Mesothelial cell of epicardium (in vitro differentiated cells): ENCODE measurements at regions not wholly inside any gene's neighbourhood (a gene's known extent, or its start where the extent isn't known, plus 50 kb on each side); places are given as distances from the start of the nearest gene placed in this dataset.

Experiments
- DNase-seq, 2 experiments: peaks; one replicate each; pipeline ENCODE4 v3.0.0; 2021; ENCODE audit warnings: low spot score in 2 of 2; ENCODE audit not compliant: unreplicated experiment in 2 of 2
- H3K27ac Mint-ChIP-seq: 2 replicates; pipeline ENCODE4 v1.8.0; 2021; ENCODE audit warnings: mixed read lengths
- H3K27me3 Mint-ChIP-seq: 2 replicates; pipeline ENCODE4 v1.8.0; 2021; ENCODE audit warnings: low read depth, mixed read lengths
- H3K36me3 Mint-ChIP-seq: 2 replicates; pipeline ENCODE4 v1.8.0; 2021; ENCODE audit warnings: mixed read lengths
- H3K4me1 Mint-ChIP-seq: 2 replicates; pipeline ENCODE4 v1.8.0; 2021; ENCODE audit warnings: mixed read lengths
- H3K4me3 Mint-ChIP-seq: 2 replicates; pipeline ENCODE4 v1.8.0; 2021; ENCODE audit warnings: mild to moderate bottlenecking, moderate library complexity, mixed read lengths
- H3K9me3 Mint-ChIP-seq: 2 replicates; pipeline ENCODE4 v1.8.0; 2021; ENCODE audit warnings: mixed read lengths
- CTCF ChIP-seq: fragments of 200-600 bp; sonication (generic); IDR thresholded peaks from one replicate; pipeline ENCODE4 v1.5.0; 2021; ENCODE audit warnings: antibody characterized with exemption; ENCODE audit not compliant: unreplicated experiment

DNA sequence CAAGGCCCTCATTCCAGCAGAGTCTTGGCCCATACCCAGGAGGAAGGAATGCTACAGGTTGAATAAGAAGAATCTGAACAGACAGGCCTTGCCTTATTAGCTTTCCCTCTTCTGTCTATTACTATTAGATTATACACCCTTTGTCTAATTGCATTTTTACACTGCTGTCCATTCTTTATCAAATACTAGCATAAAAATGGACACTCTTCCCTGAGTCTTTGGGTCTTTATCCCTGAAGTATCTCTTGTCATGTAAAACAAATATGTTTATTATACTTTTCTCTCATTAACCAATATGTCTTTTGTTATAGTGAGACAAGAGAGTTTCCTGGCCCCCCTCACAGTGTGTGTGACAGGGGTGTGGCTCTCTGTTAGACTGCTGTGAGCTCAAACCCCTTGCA is 897.4 kb upstream of the SEL1L start:
- Mint-ChIP-seq H3K4me3 (no peak overlapping the region), H3K9me3 (peaks cover 10% of the 10 kb centered on the region), H3K36me3 (no peaks in the 10 kb centered on the region), H3K27me3 (peaks cover 2% of the 10 kb centered on the region), H3K4me1 (no peaks in the 10 kb centered on the region), H3K27ac (no peak overlapping the region)
- no peak for DNase-seq
- no peak for TF ChIP-seq CTCF

DNA sequence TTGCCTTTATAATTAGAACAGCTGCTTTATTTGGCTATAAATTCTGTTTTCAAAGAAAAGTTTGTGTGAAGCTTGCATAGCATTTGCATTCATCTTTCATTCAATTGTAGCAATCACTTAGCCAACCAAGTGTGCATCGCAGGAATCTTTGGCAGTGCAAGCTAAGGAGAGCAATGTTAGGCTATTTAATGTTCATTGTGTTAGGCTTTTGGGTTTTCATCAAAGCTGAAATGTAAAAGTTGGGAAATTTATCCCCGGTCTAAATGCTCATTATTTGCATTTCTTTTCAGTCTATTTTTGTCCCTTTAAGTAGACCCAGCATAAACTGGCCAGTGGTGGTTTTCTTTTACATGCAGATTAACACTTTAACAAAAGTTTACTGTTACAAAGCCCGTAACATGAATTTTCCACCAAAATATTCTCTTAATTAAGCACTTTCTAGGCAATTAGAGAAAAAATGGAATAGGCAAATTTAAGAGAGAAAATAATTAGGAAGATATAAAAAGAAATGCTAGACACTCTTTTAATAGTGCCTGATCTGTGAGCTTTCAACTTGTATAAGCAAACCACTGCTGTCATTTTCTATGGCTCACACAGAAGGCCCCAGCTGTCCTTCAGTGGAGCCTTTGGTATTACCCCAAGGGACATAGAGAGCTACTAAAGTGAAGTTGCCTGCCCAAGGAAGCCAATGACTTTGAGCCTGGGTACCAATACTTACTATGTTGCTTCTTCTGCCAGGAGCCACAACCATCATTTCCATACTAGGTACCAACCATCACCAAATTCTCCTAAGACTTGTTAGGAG is 898.9 kb upstream of the SEL1L start:
- TF ChIP-seq CTCF: no peak
- Mint-ChIP-seq H3K4me1 (no peaks in the 10 kb centered on the region), H3K4me3 (no peak overlapping the region)

DNA sequence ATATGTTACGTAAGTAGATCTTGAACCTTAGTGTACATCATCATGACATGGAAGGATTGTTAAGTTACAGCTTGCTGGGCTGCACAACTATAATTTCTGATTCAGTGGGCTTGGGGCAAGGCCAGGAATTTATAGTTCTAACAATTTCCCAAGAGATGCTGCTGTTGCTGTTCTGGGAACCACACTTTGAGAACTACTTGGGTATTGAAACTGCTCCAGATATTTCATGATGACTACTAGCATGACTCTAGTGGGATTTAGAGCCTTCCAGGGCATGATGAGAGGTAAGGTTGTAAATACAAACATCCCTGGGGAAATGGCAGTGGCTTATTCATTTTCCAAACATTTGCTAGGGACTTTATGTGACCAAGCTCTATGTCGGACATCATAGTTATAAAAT is 904.8 kb upstream of the SEL1L start:
- no peak for DNase-seq
- H3K27ac Mint-ChIP-seq: no peak overlapping the region
- peaks cover 6% of the 10 kb centered on the region for H3K9me3 Mint-ChIP-seq
- peaks cover 10% of the 10 kb centered on the region for H3K27me3 Mint-ChIP-seq
- TF ChIP-seq CTCF: no peak
- no peaks in the 10 kb centered on the region for H3K36me3 Mint-ChIP-seq
- H3K4me3 Mint-ChIP-seq: no peak overlapping the region
- no peaks in the 10 kb centered on the region for H3K4me1 Mint-ChIP-seq

More for the DNA sequence above, 898.9 kb upstream of the SEL1L start:
- no peak for DNase-seq
- no peak overlapping the region for H3K27ac Mint-ChIP-seq
- no peaks in the 10 kb centered on the region for H3K36me3 Mint-ChIP-seq
- H3K9me3 Mint-ChIP-seq: peaks cover 6% of the 10 kb centered on the region
- H3K27me3 Mint-ChIP-seq: peaks cover 4% of the 10 kb centered on the region

DNA sequence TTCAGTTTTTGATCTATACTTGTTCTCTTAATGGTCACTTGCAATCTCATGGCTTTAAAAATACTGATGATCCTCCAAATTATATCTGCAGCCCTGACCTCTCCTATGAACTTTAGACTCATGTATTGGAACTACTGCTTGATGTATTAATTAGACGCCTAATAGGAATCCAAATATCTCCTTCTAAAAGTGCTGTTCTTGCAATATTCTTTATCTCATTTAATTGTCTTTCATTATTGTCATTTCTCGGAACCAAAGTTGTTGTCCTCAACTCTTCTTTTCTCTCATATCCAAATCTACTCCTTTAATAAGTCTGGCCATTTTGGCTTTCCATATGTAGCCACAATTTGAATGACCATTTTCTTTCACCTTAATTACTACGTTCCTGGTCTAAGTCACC is 907.6 kb upstream of the SEL1L start:
- TF ChIP-seq CTCF: no peak
- Mint-ChIP-seq H3K9me3 (peaks cover 6% of the 10 kb centered on the region), H3K4me1 (peaks cover 8% of the 10 kb centered on the region), H3K36me3 (no peaks in the 10 kb centered on the region), H3K4me3 (no peak overlapping the region), H3K27me3 (peaks cover 9% of the 10 kb centered on the region), H3K27ac (no peak overlapping the region)
- DNase-seq: no peak

DNA sequence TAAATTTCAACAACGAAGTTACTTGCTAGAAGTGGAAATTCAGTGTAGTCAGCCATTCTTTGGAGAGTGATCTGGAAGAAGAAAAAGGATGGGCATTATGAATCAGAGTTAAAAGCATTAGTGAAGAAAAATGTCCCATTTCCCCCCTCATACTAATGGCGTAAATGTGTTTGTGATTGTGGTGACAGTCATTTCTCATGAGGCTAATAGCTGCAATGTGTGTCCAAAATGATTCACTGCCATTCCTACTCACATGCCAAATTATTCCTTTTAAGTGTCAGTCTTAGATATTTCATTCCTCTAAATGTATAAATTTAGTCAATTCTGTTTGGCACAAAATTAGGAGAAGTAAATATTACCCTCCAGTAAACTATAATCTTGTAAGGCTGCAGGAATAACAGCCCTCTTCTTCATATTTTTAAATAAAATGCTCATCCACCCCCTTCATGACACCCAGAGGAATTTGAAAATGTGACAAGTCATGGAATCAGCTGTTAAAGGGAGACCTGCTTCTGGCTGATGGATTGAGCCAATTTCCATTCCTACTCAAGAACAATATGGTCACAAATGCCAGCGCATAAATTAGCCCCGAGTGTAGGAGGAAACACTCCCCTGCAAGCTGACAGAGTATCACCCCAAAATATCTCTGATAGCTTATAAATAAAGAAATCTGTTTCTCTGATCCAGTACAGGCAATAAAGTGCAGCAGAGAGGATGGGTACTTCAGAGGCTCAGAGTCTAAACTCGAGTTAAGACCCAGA is 912.3 kb upstream of the SEL1L start:
- TF ChIP-seq CTCF: no peak
- H3K9me3 Mint-ChIP-seq: peaks cover 6% of the 10 kb centered on the region
- H3K36me3 Mint-ChIP-seq: no peaks in the 10 kb centered on the region
- H3K27ac Mint-ChIP-seq: no peak overlapping the region
- H3K4me1 Mint-ChIP-seq: peaks cover 22% of the 10 kb centered on the region
- H3K27me3 Mint-ChIP-seq: peaks cover 2% of the 10 kb centered on the region
- H3K4me3 Mint-ChIP-seq: no peak overlapping the region
- no peak for DNase-seq
